HuH-7 (cell line): ENCODE measurements at regions not wholly inside any gene's neighbourhood (a gene's known extent, or its start where the extent isn't known, plus 50 kb on each side); places are given as distances from the start of the nearest gene placed in this dataset.

Experiments used
- DNase-seq: peaks from one replicate; pipeline ENCODE4 v3.0.0; 2011; ENCODE audit warnings: low spot score

DNA sequence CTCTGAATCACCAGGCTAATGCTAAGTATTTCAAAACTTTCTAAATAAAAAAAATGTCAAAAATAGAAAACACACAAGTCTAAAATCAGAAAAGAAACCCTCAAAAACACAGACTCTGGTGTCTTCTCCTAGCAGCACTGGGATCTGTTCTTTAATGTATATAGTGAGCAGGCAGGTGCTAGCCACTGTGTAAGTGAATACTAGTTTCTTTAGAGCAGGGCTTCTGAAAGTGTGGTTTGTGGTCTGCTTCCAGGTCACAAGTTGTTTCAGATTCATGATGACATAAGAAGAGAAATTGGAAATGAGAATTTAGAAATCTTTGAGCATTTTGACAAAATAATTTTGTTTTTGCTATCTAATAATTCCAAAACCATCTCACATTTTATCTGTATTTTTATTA, 763.1 kb downstream of the USP25 start:
- DNase-seq, result no peak

DNA sequence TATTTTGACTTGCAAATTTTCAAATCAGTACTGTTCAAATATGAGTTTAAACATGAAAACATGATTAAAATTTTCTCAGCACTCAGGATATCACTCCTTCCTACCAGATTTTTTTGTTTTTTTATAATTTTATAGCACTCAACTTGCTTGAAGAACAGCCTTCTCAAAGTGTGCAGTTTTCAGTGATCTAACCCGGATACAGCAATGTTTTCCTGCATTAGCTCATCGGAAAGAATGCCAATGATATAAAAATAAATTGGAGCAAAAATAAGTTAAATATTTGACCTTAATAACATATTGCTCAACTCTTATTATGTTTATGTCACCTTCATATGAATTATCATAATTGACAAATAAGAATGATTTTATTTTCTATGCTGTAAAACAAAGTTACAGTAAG, 766.8 kb downstream of the USP25 start:
- no peak for DNase-seq

DNA sequence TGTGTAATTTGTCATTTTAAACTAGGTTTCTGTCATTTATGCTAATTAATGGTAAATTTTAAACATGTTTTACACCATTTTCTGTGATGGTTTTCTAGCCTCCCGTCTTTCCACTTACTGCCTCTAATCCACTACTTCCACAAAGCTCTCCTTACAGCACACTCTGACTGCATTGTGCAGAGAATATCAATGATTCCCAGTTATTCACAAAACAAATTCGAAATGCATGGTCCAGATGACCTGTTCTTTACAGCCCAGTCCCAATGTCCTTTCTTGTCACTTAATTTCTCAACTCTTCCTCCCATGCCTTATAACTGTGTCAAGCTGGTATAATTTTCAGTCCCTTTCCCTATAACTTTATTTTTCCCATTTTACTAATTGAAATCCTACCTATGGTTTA, 770.5 kb downstream of the USP25 start:
- DNase-seq, result no peak

DNA sequence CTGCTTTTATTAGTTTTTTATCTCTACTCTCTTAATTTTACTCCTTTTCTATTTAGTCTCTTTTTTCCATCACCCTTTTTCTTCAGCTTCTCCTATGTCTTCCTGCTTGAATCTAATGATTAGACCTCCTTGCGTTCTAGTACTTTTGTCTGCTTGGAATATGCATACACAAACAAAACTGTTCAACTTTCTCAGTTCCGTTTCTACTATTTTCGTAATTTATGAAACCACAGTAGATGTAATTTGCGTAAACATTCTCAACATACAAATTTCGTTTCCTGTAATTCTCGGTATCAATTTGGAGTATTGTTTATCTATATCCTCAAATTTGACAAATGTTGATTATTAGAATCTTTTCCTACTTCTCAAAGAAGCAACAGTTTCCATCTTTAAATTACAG, 772.5 kb downstream of the USP25 start:
- no peak for DNase-seq

DNA sequence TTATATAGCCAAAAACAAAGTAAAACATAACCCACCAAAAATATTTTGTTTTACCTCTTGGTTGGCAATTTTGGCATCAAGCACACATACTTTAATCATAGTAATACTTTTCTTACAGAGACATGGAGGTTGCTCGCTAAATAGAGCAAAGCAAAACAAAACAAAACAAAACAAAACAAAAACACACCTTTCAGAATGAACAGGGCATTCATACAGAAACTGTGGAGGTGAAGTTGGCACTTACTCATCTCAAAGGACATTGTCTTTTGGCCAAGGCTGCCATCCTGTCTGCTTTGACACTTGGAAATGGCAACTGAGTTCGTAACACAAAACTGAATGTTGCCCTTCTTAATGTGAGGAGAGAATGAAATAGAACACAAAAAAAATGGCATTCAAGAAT, 773.1 kb downstream of the USP25 start:
- no peak for DNase-seq

DNA sequence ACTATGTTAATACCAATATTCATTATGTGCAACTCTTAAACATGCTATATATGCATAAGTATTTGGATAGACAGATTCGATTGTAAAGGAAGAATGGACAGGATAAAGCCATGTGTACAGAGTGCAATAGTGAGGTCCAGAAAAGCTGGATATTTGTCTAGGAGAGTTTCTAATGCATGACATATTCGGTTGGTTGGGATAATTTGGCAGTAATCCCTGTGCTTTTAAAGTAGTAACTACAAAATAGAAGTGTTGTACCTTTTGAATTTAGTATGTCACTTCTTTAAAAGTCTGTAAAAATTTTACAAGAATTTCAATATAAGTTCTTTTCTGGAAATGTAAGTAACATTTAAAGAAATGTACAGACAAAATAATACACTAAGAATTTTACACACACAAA, 774.5 kb downstream of the USP25 start:
- no peak for DNase-seq

DNA sequence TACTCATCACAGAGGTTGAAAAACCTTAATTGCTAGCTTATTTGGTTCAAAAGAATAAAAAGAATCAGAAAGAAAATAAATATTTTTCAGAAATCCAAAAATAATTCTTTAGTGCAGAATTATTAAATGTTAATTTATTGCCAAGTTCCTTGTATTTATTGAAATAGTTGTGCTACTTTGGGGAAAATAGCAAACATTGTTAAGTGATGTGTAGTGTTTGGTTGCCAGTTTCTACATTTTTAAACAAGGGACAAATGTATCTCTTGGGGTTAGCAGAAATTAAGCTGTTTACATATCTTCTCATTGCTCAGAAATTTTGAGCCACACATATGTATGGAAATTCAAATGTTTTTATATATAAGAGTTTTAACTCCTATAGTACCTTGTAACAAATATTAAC, 775.0 kb downstream of the USP25 start:
- no peak for DNase-seq

DNA sequence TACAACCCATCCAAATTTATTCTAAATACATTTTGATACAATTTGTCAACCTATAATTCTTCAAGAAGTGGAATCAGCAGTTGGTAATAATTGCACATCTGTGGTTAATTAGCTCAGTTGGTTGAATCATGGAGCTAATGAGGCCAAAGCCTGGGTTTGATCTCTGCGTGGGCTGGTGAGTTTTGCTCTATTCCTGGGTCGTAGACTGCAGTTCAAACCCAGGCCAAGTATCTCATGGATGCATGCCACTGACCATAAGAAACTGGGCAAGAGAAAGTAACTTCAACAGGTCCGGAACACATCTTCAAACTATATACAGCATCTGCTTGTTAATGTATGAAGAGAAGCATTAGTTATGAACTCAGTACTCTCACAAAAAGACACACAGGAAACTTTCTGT, 779.7 kb downstream of the USP25 start:
- DNase-seq, result no peak

DNA sequence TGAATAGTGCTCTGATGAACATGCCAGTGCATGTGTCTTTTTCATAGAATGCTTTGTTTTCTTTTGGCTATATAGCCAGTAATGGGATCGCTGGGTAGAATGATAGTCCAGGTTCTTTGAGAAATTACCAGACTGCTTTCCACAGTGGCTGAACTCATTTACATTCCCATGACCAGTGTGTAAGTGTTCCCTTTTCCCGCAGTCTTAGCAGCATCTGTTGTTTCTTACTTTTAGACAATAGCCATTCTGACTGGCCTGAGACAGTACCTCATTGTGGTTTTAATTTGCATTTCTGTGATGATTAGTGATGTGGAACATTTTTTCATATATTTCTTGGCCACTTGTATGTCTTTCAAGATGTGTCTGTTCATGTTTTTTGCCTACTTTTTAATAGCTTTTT, 784.5 kb downstream of the USP25 start:
- no peak for DNase-seq

DNA sequence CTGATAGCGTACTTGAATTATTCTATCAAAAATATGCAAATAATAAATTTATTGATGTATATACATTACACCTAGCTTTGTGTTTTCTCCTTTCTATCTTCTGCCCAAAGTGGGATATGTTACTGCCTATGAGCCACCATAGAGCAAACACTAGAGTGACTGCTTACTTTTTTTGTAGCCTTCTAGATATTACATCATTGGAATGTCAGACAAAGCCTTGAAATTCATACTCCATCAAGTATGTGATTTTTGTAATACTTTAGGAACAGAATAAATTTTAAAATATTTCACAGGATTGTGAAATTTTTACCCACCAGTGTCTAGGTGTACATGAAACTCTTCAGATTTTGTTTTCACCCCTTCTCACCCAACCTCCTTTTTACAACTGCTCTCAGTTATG, 787.6 kb downstream of the USP25 start:
- no peak for DNase-seq

DNA sequence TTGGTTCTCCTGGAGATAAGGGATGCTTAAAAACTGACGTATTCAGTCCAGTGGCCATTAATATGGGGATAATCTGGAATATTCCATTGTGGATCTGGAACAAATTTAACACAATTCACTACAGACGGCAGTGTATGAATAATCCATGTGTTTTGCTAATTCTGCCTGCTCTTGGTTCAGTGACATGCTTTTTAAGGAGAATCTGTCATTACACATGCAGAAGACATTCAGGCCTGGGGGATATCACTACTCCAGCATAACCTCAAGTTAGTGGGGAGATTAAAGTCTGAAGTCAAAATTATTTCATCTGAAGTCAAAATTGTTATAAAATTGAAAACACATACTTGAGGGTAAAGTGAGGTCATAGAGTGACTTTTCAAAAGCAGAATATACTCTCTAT, 789.3 kb downstream of the USP25 start:
- DNase-seq, result no peak

DNA sequence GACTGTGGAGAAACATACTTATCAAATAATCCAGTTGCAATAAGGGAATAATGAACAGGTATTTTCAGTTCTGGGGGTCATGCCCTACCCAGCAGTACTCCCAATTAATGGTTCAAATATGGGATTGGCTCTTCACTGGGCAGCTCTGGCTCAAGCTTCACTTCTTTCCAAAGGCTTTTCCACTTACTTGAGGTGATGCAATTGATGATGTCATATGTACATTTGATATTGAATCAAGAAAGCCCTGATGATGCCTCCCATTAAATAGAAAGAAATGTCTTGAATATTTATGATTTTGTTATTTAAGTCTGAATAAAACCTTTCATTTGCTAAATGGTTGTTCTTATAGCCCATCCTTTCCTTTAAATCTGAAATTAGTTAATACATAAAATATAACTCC, 789.9 kb downstream of the USP25 start:
- DNase-seq, result no peak

DNA sequence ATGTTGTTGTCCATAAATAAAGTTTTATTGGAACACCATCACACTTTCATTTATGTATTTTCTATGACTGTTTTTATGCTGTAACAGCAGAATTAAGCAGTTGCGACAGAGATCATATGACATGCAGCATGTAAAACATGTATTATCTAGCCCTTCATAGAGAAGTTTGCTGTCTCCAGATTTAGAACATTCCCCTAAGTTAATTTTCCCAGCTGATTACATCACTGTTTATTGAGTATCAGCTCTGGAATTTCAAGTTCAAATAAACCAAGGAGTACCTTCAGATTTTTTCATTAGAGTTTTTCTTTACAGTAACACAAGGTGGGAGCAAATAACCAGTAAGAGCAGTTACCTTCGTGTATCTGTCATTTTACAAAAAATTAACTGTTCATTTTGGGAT, 792.8 kb downstream of the USP25 start:
- no peak for DNase-seq

DNA sequence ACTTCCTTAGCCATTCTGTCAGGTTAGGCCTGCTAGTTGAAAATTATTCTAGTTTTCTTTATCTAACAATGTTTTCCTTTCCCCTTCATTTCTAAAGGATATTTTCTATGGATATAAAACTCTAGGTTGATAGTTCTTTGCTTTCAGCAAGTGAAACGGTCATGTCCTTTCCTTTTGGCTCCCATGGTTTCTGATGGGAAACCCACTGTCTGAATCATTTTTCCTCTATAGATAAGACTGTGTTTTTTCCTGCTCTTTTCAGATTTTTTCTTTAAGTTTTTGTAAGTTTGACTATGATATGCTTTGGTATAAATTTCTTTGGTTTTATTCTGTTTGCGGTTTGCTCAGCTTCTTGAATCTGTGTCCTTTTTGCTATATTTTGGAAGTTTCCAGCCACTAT, 800.9 kb downstream of the USP25 start:
- DNase-seq, result no peak

DNA sequence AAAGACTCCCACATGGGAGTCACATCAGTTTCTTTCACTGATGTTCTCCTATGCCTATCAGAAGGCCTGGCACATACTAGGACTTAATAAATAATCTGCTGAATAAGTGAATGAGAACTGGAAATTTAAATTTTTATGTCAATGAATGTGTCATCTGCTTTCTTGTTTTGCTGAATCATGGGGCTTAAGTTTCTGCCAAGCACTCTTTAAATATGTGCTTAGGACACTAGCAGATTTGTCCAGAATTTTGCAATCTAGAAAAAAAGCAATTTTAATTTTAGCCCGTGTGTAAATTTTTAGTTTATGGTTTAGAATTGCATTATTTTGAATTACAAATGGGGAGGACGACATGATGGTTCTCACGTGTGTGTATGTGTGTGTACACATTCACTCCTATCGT, 803.1 kb downstream of the USP25 start:
- DNase-seq, result no peak

DNA sequence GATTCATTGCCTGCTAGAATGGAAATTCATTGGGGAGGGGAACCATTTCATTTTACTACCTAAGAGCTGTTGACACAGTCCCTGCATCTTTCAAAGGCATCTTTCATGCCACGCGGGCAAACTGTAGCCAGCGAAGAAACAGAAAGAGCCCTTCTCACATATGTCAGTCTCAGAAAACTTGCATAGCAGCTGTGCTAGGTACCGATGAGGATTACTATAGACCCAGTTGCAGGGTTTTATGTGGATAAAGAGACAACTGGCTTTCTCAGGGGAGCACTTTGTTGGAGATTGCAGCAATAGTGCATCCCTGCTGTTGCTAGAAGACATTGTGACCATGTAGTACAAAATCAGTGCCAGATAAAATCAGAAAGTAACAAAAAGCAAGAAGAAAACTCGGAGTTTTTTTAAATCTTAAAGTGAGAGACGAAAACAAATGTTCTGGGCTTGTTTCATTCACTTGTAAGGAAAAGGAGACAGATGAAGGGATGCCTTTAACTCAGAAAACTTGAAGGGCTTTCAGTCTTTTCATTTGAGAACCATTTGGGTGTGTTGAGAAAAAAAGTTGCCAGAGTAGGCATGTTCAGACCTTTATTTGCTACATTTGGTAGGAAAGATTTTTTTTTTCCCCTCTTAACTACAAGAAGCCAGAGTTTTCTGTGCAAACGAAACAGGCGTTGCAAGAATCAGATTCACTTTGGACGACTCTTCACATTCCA, 804.1 kb downstream of the USP25 start:
- DNase-seq, result no peak

DNA sequence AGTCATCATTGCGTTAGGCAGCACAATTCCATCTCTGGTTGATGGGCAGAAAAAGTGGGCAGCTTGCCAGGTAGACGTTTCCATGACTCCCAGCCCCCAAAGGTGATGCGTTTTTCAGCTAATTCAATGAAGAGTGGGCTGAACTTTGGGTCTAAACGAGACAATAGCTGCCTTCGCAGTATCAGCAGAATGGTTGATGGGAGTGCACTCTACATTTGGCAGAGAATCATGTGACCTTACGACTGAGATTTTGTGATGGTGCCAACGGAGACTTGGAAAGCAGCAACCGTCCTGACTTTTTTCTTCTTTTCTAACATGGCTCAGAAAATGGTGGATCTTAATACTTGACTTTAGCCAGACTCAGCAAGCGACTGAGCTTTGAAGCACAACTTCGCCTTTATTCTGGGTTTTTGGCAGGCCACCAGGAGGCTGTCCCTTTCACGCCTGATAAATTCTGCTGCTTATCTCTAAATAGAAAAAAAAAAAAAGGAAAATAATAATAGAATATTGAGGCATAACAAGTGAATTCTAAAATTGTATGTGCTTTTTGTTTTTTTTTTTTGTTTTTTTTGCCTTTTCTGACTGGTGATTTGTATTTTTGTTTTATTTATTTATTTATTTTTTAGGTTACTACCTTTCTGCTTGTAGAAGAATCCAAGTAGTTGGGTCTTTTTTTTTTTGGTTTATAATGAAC, 804.8 kb downstream of the USP25 start:
- no peak for DNase-seq

DNA sequence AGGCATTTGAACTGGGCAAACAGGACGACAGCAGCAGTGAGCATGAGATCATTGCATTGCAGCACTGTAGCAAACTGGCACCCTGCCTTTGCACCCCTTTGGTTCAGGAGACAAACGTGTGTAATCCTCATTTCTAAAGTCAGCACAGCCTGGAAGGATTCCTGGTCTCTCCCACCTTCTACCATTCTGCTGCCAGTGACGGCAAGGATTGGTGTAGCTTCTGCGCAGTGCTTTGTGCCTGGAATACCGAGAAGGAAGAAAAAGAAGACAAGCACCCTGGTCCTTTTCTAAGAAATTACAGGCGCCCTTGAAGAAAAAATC, 805.3 kb downstream of the USP25 start:
- DNase-seq, result no peak

DNA sequence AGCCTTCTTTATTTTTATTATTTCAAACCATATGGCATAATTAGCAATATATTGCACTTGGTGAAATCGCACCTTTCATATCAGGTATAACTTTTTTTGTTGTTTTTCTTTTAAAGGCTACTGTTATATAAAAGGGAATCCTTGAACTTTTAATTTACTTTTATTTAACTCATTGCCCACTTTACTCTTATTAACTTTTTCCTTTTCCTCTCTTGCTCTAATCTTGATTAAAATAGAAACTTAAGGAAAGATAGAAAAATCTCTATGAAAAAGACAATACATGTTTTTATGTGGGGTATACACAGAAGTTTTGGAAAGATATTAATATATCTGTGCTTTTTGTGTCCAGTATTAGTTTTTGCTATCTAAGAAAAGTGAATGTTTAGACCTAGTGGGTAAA, 805.8 kb downstream of the USP25 start:
- DNase-seq, result no peak

DNA sequence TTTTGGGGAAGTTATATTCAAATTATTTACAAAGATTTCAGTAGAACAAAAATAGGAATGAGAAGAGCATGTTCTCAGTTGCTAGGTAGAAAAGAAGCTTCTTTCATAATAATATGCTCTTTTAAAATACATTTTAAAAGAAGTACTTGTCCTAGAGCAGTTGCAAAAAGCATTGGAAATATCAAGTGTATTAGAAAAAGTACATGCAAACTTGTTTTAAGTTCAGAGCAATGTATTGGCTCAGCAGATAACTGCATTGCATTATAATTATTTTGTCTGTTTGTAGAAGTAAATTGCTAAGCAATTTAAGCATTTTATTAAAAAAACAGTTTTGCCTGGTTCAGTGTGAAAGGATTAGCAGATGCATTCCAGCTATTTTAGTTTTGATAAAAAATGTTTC, 806.4 kb downstream of the USP25 start:
- no peak for DNase-seq

DNA sequence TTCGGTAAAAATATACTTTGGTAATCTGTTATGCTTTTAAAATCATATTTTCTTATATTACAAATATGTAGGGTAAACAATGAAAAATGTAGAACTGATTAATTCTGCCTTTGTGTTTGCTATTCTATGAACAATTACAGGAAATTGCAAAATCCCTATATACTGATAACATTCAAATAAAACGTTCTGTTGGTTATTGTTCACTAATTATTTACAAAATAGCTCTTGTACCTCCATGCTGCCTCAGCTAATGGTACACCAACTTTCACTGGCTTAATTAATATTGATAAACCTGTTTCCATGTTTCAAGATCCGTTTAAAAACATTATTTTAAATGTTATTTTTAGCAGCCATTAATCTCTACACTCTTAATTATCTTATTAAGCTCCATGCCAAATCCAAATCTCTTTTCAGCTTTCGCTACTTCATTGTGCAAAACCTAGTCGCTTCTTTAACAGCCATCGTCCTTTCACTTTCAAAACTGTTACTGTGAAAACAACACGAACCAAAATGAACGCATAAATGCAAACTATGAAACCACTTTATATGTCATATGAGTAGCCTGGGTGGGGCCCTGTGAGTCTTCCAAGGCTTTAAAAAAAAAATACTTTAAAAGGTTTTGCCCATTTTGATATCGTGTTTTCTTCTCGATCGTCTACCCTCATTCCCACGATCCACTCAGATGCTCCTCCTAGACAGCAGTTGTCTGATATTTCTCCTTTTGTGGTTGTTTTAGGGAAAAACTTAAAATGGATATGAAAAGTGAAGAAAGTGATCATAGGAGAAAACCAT, 807.1 kb downstream of the USP25 start:
- DNase-seq, result no peak

DNA sequence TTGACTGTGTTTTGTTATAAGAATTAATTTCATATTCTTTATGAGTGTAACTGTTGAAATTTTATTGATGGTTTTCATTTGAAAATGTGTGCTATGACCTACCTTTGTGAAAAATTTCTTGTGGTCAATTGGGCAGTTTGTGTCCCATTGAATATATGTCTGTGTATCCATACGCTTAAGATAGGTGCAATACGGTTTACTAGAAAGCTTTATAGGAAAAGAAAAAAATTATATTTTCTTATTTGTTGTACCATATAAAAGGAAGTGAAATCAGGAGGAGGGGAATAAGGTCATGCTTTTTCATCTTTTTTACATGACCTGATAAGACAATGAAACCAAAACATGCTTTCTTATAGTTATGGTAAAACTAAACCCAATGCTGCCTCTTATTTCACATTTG, 807.7 kb downstream of the USP25 start:
- DNase-seq, result no peak

DNA sequence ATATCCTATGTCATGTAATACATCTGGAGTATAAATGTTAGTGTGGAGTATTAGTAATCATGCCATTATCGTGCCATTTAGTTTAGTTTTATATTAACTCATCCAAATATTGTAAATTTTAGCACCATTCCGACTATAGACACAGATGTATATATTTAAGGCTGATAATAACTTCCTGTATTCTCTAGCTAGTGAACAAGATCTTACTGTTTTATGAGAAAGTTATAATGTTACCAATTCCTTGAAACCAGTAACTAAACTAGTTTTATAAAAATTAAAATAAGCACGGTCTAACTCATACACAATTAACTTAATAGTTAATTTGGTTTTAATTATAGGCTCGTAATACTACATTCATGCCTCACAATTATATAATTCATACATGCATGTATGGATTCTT, 808.6 kb downstream of the USP25 start:
- DNase-seq, result no peak
